HG03460 (cell line): ENCODE measurements at regions not wholly inside any gene's neighbourhood (a gene's known extent, or its start where the extent isn't known, plus 50 kb on each side); places are given as distances from the start of the nearest gene placed in this dataset.

Experiments used
- ATAC-seq: cut with Tn5 transposase; IDR thresholded peaks from one replicate; pipeline ENCODE4 v1.9.1; 2021; ENCODE audit not compliant: unreplicated experiment

DNA sequence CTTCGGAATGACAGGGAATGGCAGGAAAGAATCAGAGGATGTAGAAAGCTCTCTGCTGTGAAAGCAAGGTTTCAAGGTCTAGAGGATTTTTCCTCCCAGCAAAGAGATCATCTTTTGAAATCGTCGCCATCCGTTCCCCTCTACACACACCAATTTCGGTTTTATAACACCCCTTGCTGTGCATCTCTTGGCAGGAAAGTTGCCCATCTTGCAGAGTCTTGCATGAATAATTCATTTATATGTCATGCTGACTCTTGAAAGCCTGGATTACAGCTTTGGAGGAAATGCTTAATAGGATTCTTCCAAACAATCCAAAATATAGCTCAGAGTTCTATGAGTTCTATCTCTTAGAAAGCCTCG lies 262.7 kb downstream of the CHL1 start:
- no peak for ATAC-seq

- no peak for ATAC-seq
Measured at GRCh38 chr3:461006-461405, 264.4 kb downstream of the CHL1 start.

DNA sequence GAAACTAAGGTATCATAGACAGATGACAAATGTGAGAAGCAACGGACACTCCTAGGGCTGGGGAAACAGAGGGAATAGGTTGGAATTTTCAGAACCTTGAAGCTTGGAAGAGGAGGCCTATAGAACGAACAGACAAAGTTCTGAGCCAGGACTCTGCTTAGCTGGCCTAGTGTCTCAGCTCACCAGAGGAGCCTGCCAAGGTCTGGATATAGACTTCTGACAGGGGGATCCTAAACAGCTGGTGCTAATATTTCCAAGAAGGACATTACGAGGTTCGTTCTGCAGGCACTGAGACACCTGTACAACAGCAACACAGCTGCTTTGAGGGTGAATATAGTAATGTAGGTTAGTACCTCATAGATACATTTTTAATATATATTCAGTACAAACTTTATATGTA lies 266.3 kb downstream of the CHL1 start:
- no peak for ATAC-seq

- peak; percentile 98 for ATAC-seq
Measured at GRCh38 chr3:463252-464192, 267.0 kb downstream of the CHL1 start.

GRCh38 chr3:464255-464654 lies 267.7 kb downstream of the CHL1 start:
- peak; percentile 40 for ATAC-seq

- ATAC-seq: no peak
Measured at GRCh38 chr3:468172-468571, 271.6 kb downstream of the CHL1 start.

GRCh38 chr3:473033-473800 lies 276.7 kb downstream of the CHL1 start:
- no peak for ATAC-seq

DNA sequence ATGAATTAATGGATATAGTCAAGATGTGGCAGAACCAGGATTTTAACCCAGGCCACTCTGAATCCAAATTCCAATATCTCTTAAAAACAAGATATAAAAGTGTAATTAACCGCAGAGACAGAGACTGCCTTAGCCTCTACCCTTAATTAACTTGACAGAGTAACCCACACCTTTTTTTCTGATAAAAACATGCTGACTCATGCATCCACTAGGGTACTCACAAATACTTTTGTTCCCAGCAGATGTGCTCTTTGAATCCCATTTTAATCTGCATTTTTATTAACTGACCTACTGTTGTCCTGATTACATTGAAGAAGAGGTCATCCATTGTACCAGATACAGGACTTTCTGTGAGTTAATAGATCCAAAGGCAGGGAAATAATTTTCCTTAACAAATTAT lies 278.3 kb downstream of the CHL1 start:
- no peak for ATAC-seq

DNA sequence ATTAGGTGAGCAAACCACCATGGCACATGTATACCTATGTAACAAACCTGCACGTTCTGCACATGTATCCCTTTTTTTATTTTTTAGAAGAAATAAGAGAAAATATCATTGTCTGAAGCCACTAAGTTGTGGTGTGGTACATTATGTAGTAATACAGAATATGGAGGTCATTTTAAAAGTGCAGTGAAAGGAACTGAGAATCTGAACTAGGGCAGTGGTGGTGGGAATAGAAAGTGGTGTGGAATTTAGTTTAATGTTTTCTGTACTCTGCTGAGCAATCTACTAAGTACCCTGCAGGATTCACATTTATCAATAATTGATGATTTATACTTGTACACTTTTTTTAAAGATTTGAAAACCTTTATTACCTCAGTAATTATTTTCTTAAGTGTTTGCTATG lies 283.5 kb downstream of the CHL1 start:
- peak; percentile 70 for ATAC-seq

DNA sequence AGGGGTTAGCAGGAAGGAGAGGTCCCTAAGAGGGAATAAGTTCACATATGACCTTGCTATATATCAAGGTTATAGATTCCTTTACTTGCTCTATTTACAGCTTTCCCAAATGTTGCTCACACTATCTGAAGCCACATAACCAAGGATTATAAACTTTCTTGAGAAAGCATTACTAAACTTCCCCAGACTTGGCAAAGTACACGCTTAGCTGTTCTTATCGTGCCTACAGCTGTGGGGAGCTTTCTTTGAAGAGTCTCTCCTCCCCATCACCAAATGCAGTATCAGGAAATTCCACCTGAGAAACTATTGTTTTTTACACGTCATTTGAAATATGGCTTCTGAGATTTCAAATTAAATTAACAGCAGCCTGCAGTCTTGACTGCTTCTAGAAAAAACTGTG lies 284.5 kb downstream of the CHL1 start:
- no peak for ATAC-seq

- ATAC-seq: no peak
Measured at GRCh38 chr3:481680-482079, 285.1 kb downstream of the CHL1 start.

GRCh38 chr3:482479-482878 lies 285.9 kb downstream of the CHL1 start:
- ATAC-seq: no peak

GRCh38 chr3:484341-484740 lies 287.8 kb downstream of the CHL1 start:
- ATAC-seq: no peak

DNA sequence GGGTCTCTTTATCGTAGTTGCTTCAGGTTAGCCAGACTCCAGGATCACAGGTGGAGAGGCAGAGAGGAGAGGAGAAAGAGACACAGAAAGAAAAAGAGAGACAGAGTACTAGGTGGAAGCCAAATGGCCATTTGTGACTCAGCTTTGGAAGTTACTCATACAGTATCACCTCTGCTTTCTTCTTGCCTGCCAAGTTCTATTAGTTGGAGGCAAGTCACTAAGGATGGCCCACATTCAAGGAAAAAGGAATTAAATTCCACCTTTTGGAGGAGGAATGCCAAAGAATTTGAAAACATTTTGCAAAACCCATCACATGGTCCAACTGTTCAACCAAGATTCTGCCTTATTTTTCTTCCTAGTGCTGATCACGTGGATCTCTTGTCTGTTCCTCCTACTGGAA lies 291.1 kb downstream of the CHL1 start:
- ATAC-seq: no peak

DNA sequence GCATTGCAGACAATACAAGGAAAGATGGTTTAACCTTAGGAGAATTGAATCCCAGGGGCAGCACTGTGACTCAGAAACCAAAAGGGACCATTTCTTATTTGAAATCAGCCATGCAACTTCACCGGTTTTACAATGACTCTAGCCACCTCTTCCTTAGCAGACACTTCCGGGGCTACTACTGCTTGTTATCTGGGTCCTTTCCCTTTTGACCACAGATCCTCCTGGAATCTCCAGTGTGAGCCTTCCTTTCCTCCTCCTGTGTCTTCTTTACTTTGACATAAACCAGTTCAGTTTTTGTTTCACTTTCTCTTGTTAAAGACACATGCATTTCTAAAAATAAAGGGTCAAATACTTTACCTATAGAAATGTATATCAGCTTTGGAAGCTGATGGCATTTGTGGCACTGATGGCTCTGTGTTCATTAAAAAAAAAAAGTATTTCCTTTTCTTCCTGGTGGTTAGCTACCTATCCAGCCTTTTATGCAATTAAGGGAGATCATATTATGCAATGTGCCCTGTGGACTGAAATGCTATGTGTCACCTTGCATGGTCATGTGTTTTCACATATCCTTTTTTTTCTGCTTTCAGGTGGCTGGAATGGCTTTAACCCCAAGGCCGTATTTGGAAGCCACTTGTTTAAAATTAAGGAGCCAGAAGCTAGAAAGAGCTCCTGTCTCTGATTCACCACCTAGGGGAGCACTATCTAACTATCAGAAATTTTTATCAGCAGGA lies 296.2 kb downstream of the CHL1 start:
- peak; percentile 56 for ATAC-seq

DNA sequence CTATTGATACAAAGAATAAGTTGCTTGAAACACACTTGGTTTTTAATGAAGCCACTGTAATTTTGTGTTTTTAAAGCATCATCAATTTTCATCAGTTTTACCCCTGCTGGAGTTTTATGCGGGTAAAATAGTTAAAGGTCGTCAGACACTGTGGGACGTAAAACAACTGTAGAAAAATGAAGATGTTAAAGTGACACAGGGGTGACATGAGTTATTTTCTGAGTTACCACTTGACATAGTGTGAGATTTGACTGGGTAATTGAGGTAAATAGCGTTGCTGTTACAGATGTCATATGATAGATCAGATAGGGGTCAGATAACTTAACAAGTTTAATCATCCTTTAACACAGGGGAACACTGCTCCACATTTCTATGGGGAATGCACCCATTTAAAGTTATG lies 297.6 kb downstream of the CHL1 start:
- no peak for ATAC-seq

DNA sequence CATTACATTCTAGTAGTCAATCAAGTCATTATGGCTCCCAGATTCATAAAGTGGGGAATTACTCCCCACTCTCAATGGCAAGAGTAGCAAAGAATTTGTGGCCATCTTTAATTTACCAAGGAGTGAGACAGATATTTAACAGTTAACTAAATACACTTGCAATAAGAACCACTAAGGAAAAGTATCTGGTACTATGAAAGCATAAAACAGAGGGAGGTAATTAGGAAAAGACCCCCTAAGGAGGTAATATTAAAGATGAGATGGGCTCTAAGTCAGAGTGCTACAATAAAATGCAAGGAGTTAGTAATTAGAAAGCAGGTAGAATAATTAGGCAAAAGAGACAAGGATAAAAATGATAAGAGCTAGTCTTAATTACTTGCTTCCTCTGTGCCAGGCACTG lies 301.9 kb downstream of the CHL1 start:
- no peak for ATAC-seq

GRCh38 chr3:499001-499761 lies 302.6 kb downstream of the CHL1 start:
- no peak for ATAC-seq

- no peak for ATAC-seq
Measured at GRCh38 chr3:502486-502885, 305.9 kb downstream of the CHL1 start.

GRCh38 chr3:513301-513700 lies 316.7 kb downstream of the CHL1 start:
- no peak for ATAC-seq

GRCh38 chr3:514192-514591 lies 317.6 kb downstream of the CHL1 start:
- no peak for ATAC-seq
